Adrenal gland (tissue), 5 donors: ENCODE measurements at regions not wholly inside any gene's neighbourhood (a gene's known extent, or its start where the extent isn't known, plus 50 kb on each side); places are given as distances from the start of the nearest gene placed in this dataset.

Source experiments
- POLR2A ChIP-seq, 2 donors: fragments of 450-650 bp; IDR thresholded peaks; one replicate each; pipeline ENCODE4 v1.6.1; 2017; ENCODE audit warnings: antibody characterized with exemption in 2 of 2, mild to moderate bottlenecking in 2 of 2, moderate library complexity in 1 of 2
- TF ChIP-seq, protein P1 (sequence below), 6 experiments: fragments of 450-650 bp in 4 of 6; fragments of 200-600 bp in 2 of 6; sonication (generic) in 1 of 6; IDR thresholded peaks; 1 replicate in 5 of 6; 2 replicates in 1 of 6; pipeline versions ENCODE4 v1.5.1 to v1.8.0; 2016 to 2021; ENCODE audit warnings: antibody characterized with exemption in 6 of 6, mild to moderate bottlenecking in 2 of 6, moderate library complexity in 1 of 6
- donor health status: DM: no; HTN: no; CAD: no.

- TF ChIP-seq, protein P1, sequence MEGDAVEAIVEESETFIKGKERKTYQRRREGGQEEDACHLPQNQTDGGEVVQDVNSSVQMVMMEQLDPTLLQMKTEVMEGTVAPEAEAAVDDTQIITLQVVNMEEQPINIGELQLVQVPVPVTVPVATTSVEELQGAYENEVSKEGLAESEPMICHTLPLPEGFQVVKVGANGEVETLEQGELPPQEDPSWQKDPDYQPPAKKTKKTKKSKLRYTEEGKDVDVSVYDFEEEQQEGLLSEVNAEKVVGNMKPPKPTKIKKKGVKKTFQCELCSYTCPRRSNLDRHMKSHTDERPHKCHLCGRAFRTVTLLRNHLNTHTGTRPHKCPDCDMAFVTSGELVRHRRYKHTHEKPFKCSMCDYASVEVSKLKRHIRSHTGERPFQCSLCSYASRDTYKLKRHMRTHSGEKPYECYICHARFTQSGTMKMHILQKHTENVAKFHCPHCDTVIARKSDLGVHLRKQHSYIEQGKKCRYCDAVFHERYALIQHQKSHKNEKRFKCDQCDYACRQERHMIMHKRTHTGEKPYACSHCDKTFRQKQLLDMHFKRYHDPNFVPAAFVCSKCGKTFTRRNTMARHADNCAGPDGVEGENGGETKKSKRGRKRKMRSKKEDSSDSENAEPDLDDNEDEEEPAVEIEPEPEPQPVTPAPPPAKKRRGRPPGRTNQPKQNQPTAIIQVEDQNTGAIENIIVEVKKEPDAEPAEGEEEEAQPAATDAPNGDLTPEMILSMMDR (IDR thresholded peaks at IDR 0.05) = no peak
- no peak for TF ChIP-seq POLR2A (IDR thresholded peaks at IDR 0.05)
Observed at GRCh38 chr2:4981802-4982409, 710.3 kb upstream of the SOX11 start.
